ENCODE measurements at regions not wholly inside any gene's neighbourhood (a gene's known extent, or its start where the extent isn't known, plus 50 kb on each side); places are given as distances from the start of the nearest gene placed in this dataset.

GRCh38 chr3:170780471-170780870 lies 89.5 kb downstream of the RPL22L1 start:
- no peak for DNase-seq

- no peak for DNase-seq
Observed at GRCh38 chr3:170778240-170779217, 91.5 kb downstream of the RPL22L1 start.

- no peak for DNase-seq
Observed at GRCh38 chr3:170777564-170777926, 92.5 kb downstream of the RPL22L1 start.

GRCh38 chr3:170776887-170777563 lies 93.0 kb downstream of the RPL22L1 start:
- no peak for DNase-seq

GRCh38 chr3:170773682-170774425 lies 96.1 kb downstream of the RPL22L1 start:
- no peak for DNase-seq

GRCh38 chr3:170772175-170772574 lies 97.8 kb downstream of the RPL22L1 start:
- no peak for DNase-seq

- DNase-seq, result peak; percentile 3
Observed at GRCh38 chr3:170768334-170768801, 101.6 kb downstream of the RPL22L1 start.

GRCh38 chr3:170767576-170767941 lies 102.4 kb downstream of the RPL22L1 start:
- no peak for DNase-seq

GRCh38 chr3:170766823-170767575 lies 103.0 kb downstream of the RPL22L1 start:
- DNase-seq, result no peak

GRCh38 chr3:170766253-170766652 lies 103.7 kb downstream of the RPL22L1 start:
- no peak for DNase-seq

GRCh38 chr3:170765419-170766078 lies 104.4 kb downstream of the RPL22L1 start:
- no peak for DNase-seq

- no peak for DNase-seq
Observed at GRCh38 chr3:170764017-170764416, 106.0 kb downstream of the RPL22L1 start.

- no peak for DNase-seq
Observed at GRCh38 chr3:170762064-170762463, 107.9 kb downstream of the RPL22L1 start.

- no peak for DNase-seq
Observed at GRCh38 chr3:170761103-170761502, 108.9 kb downstream of the RPL22L1 start.

- DNase-seq, result no peak
Observed at GRCh38 chr3:170760174-170760526, 109.8 kb downstream of the RPL22L1 start.

- no peak for DNase-seq
Observed at GRCh38 chr3:170759511-170760173, 110.4 kb downstream of the RPL22L1 start.

- no peak for DNase-seq
Observed at GRCh38 chr3:170757038-170757437, 113.0 kb downstream of the RPL22L1 start.

- no peak for DNase-seq
Observed at GRCh38 chr3:170754311-170754693, 115.7 kb downstream of the RPL22L1 start.

GRCh38 chr3:170753421-170754310 lies 116.3 kb downstream of the RPL22L1 start:
- DNase-seq, result no peak

GRCh38 chr3:170752571-170753155 lies 117.3 kb downstream of the RPL22L1 start:
- DNase-seq, result no peak
